Head of caudate nucleus (tissue), 42 donors: ENCODE measurements at regions not wholly inside any gene's neighbourhood (a gene's known extent, or its start where the extent isn't known, plus 50 kb on each side); places are given as distances from the start of the nearest gene placed in this dataset.

ENCODE experiments used
- DNase-seq, 42 donors: peaks; one replicate each; pipeline versions ENCODE4 v3.0.0 to v3.0.0-alpha.2; 2020 to 2021; ENCODE audit warnings: mixed read lengths in 7 of 42
- intact Hi-C: fragments of 100-400 bp; cut with DNase I; formaldehyde crosslinking; loops from one replicate; pipeline ENCODE4 v1.15.0; 2022

GRCh38 chr9:93843396-93843795 lies 111.8 kb downstream of the BARX1 start:
- intact Hi-C loops: no loop called here
- no peak for DNase-seq

GRCh38 chr9:93830606-93831005 lies 124.5 kb downstream of the BARX1 start:
- intact Hi-C loops: no loop called here
- peak in 1 of 42 donors; percentile 15 for DNase-seq

GRCh38 chr9:93830012-93830596 lies 125.1 kb downstream of the BARX1 start:
- DNase-seq: no peak
- intact Hi-C loops: no loop called here

- intact Hi-C loops: no loop called here
- no peak for DNase-seq
Observed at GRCh38 chr9:93829271-93830011, 125.7 kb downstream of the BARX1 start.

GRCh38 chr9:93828331-93829097 lies 126.6 kb downstream of the BARX1 start:
- intact Hi-C loops: no loop called here
- no peak for DNase-seq

- intact Hi-C loops: no loop called here
- peak in 40 of 42 donors; percentile 12 to 83 (median 58) for DNase-seq
Observed at GRCh38 chr9:93827545-93828330, 127.4 kb downstream of the BARX1 start.

GRCh38 chr9:93826905-93827544 lies 128.1 kb downstream of the BARX1 start:
- intact Hi-C loops: no loop called here
- DNase-seq: peak in 2 of 42 donors; percentile 25 to 37

- intact Hi-C loops: no loop called here
- peak in 4 of 42 donors; percentile 17 to 38 (median 34) for DNase-seq
Observed at GRCh38 chr9:93826209-93826608, 128.9 kb downstream of the BARX1 start.

- DNase-seq: peak in 2 of 42 donors; percentile 24 to 31
- intact Hi-C loops: no loop called here
Observed at GRCh38 chr9:93825348-93826115, 129.6 kb downstream of the BARX1 start.

- intact Hi-C loops: no loop called here
- DNase-seq: peak in 2 of 42 donors; percentile 16 to 25
Observed at GRCh38 chr9:93824386-93825294, 130.5 kb downstream of the BARX1 start.

GRCh38 chr9:93823245-93824072 lies 131.7 kb downstream of the BARX1 start:
- intact Hi-C loops: no loop called here
- no peak for DNase-seq

- DNase-seq: peak in 1 of 42 donors; percentile 4
- intact Hi-C loops: no loop called here
Observed at GRCh38 chr9:93822229-93822628, 132.9 kb downstream of the BARX1 start.

GRCh38 chr9:93821307-93821703 lies 133.8 kb downstream of the BARX1 start:
- intact Hi-C loops: no loop called here
- no peak for DNase-seq

GRCh38 chr9:93820667-93821306 lies 134.4 kb downstream of the BARX1 start:
- intact Hi-C loops: no loop called here
- peak in 1 of 42 donors; percentile 17 for DNase-seq

- intact Hi-C loops: no loop called here
- DNase-seq: peak in 1 of 42 donors; percentile 26
Observed at GRCh38 chr9:93819905-93820304, 135.2 kb downstream of the BARX1 start.
